Ovary (tissue), 7 donors: ENCODE measurements at regions not wholly inside any gene's neighbourhood (a gene's known extent, or its start where the extent isn't known, plus 50 kb on each side); places are given as distances from the start of the nearest gene placed in this dataset.

ENCODE experiments used
- DNase-seq, 5 donors: peaks; one replicate each; pipeline ENCODE4 v3.0.0-alpha.2; 2019 to 2020
- H3K27ac ChIP-seq, 2 donors: fragments of 200-600 bp; one replicate each; pipeline versions ENCODE4 v1.5.1 to v1.8.0; 2019 to 2022
- H3K27me3 ChIP-seq: fragments of 200-600 bp; one replicate; pipeline ENCODE4 v1.8.0; 2022
- H3K36me3 ChIP-seq: fragments of 200-600 bp; sonication (generic); one replicate; pipeline ENCODE4 v1.5.1; 2019
- H3K4me1 ChIP-seq: one replicate; pipeline ENCODE4 v1.8.1; 2013; ENCODE audit warnings: mild to moderate bottlenecking, moderate library complexity; ENCODE audit not compliant: insufficient read depth
- H3K4me3 ChIP-seq: fragments of 200-600 bp; sonication (generic); one replicate; pipeline ENCODE4 v1.5.1; 2017
- H3K9me3 ChIP-seq, 2 donors: fragments of 200-600 bp in 1 of 2; sonication (generic) in 1 of 2; one replicate each; pipeline versions ENCODE4 v1.5.1 to v1.8.1; 2013 to 2019; ENCODE audit warnings: mild to moderate bottlenecking in 1 of 2, moderate library complexity in 1 of 2
- CTCF ChIP-seq, 3 donors: fragments of 450-650 bp in 2 of 3; fragments of 200-600 bp in 1 of 3; IDR thresholded peaks; one replicate each; pipeline versions ENCODE4 v1.5.1 to v1.8.0; 2016 to 2022; ENCODE audit warnings: antibody characterized with exemption in 3 of 3, mild to moderate bottlenecking in 1 of 3
- EP300 ChIP-seq: sonication (generic); formaldehyde crosslinking; IDR thresholded peaks from one replicate; pipeline ENCODE4 v1.6.1; 2017; ENCODE audit warnings: antibody characterized with exemption
- POLR2A ChIP-seq: fragments of 450-650 bp; IDR thresholded peaks from one replicate; pipeline ENCODE4 v1.6.1; 2017; ENCODE audit warnings: antibody characterized with exemption, mild to moderate bottlenecking, moderate library complexity
- WGBS, 3 donors: extraction: QIAGEN DNeasy Blood & Tissue Kit in 1 of 3; methylation state at CpG; one replicate each; pipeline versions ENCODE4 v1.1.5 to v1.1.7; 2013 to 2017; 5-methylcytosine and 5-hydroxymethylcytosine counted together
- intact Hi-C, 4 donors: fragments of 100-400 bp; cut with DNase I; formaldehyde crosslinking; loops; one replicate each; pipeline versions ENCODE4 v1.11.0 to v1.15.1; 2022 to 2023
- donor health status: DM: no; HTN: no; CAD: no; lungs with moderate emphysema.
- donor health status: DM: no; HTN: no; CAD: no.
- donor health status: Bipolar disorder and iron deficiency.
- donor health status: DM: no; HTN: no; CAD: no.
- donor health status: DM: yes; HTN: yes; CAD: no.

- DNase-seq: no peak
- intact Hi-C loops: no loop called here
- Histone ChIP-seq H3K36me3 (no peaks in the 10 kb centered on the region), H3K27me3 (no peaks in the 10 kb centered on the region), H3K4me3 (no peak overlapping the region), H3K27ac (no peak overlapping the region), H3K9me3 (no peaks in the 10 kb centered on the region), H3K4me1 (no peaks in the 10 kb centered on the region)
- no peak for TF ChIP-seq CTCF (IDR thresholded peaks at IDR 0.05)
- no peak for TF ChIP-seq EP300
- no peak for TF ChIP-seq POLR2A
These were observed 52.6 kb upstream of the ATP5MC3 start for GRCh38 chr2:175234153-175234552.

- Histone ChIP-seq H3K27ac (no peak overlapping the region), H3K9me3 (no peaks in the 10 kb centered on the region), H3K4me3 (no peak overlapping the region), H3K4me1 (no peaks in the 10 kb centered on the region), H3K27me3 (no peaks in the 10 kb centered on the region), H3K36me3 (no peaks in the 10 kb centered on the region)
- no peak for DNase-seq
- WGBS, 3 donors: 8 to 29% (median 9%) methylated on average over 4 of the region's 4 CpGs
- intact Hi-C loops: no loop called here
- no peak for TF ChIP-seq CTCF (IDR thresholded peaks at IDR 0.05)
- TF ChIP-seq POLR2A: no peak
- TF ChIP-seq EP300: no peak
These were observed 51.7 kb upstream of the ATP5MC3 start for GRCh38 chr2:175233135-175233719.
